GM19452 (cell line): ENCODE measurements at regions not wholly inside any gene's neighbourhood (a gene's known extent, or its start where the extent isn't known, plus 50 kb on each side); places are given as distances from the start of the nearest gene placed in this dataset.
A peak's percentile ranks its signal among the peaks of the same experiment; 100 is the strongest.

ENCODE experiments used
- ATAC-seq: cut with Tn5 transposase; IDR thresholded peaks from one replicate; pipeline ENCODE4 v1.9.1; 2021; ENCODE audit not compliant: unreplicated experiment

DNA sequence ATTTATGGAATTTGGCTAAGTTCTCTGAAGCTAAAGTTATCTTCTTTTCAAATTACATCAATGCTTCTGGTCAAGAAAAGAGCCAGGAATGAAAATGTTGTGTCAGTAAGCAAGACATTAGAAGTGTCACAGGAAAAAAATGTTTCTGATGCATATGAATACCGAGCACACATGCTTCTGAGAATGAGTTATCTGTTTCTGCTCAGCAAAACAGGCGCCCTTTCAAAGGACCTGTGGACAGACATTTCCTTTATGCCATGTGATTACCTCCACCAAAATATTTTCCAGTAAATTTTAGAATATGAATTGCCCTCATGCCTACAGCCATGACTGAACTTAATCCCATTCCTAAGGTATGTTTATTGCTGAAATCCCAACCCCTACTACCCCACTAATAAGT, 55.4 kb upstream of the RNF180 start:
- no peak for ATAC-seq

DNA sequence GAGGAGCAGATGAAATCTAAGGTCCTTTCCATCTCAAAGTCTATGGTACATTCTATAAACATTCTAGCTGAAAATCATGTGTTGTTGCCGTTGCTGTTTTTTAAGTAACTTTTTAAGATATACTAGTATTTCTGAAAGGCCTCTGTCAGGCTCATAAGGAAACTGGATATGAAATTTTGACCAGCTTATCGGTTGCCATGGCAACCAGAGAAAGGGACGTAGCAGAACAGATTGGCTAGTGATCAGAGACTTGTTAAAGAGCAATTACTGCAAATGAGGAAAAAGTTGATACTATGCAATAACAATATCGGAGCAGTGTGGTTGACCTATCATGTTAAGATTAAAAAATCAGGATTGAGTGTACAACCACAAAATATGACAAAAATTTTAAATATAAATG, 57.0 kb upstream of the RNF180 start:
- no peak for ATAC-seq

GRCh38 chr5:64100203-64100602, 65.4 kb upstream of the RNF180 start:
- no peak for ATAC-seq

GRCh38 chr5:64096771-64097170, 68.9 kb upstream of the RNF180 start:
- no peak for ATAC-seq

- no peak for ATAC-seq
Observed at GRCh38 chr5:64077589-64077988, 88.1 kb upstream of the RNF180 start.

DNA sequence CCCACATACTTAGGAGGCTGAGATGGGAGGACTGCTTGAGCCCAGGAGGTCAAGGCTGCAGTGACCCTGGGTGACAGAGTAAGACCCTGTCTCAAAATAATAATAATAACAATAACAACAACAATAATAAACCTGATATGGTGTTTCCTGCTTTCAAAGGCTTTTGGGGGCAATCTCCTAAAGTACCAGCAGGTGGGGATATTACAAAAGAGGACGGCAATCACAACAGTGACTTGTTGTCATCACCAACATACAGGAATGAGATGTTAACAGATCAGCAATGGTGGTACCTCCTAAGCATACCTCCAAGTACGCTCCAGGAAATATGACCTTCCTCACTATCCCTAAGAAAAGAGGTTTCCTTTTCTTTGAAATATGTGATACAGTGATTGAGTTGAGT, 91.1 kb upstream of the RNF180 start:
- peak; percentile 70 for ATAC-seq

DNA sequence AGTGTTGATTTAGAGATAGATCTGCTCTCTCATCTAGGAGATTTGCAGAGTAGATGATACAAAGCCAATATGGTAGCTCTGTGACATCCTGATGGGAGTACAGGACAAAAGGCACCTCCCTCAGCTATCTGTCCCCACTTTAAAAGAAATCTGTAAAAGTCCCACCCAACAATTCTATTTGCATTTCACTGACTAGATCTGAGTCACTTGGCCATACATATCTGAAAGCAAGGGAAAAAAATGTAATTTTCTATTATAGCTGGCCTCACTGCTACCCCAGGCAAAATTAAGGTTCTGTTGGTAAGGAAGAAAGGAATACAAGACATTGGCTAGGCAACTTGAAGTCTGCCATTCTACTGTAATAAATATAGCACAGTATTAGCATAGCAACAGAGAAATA, 96.2 kb upstream of the RNF180 start:
- no peak for ATAC-seq

DNA sequence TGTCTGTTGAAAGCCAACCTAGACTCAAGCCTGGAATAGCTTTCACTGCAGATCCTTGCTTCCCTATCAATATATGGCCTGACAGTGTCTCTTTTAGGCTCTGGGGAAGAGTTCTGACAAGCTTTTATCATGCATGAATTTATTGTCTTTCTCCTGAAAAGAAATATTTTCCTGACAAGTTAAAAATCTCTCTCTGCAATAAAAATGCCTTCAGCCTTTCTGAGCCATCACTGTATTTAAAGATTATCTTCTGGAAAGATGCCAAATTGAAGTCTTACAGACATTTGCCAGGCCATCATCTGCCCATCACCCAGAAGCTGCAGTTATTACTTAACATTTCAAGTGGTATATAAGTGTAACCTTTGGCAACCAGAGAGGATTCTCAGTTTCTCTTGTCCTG, 88.1 kb upstream of the HTR1A start:
- no peak for ATAC-seq

GRCh38 chr5:64040490-64040889, 78.2 kb upstream of the HTR1A start:
- no peak for ATAC-seq

- no peak for ATAC-seq
Observed at GRCh38 chr5:64026493-64026892, 64.2 kb upstream of the HTR1A start.

- no peak for ATAC-seq
Observed at GRCh38 chr5:64019746-64020145, 57.5 kb upstream of the HTR1A start.

DNA sequence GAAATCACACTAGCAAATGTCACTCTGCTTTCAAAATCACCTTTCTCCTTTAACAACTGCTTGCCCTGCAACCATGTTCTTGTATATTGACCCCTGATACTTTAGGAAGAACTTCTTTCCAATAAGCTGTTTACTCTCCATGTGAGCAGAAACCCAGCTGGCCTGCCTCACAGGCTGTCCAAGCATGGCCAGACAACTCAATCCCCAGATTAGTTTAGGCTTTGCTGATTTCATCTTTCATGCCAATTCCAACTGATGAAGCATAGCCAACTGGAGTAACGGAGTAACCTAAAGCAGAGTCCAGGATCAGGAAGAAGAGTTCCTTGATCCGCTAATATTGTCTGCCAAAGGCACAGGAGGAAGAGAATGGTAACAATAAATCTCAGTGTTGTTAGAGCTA, 56.7 kb upstream of the HTR1A start:
- ATAC-seq, result no peak

- ATAC-seq, result no peak
Observed at GRCh38 chr5:64015824-64016223, 53.6 kb upstream of the HTR1A start.
